Hematopoietic multipotent progenitor cell (in vitro differentiated cells): ENCODE measurements at regions not wholly inside any gene's neighbourhood (a gene's known extent, or its start where the extent isn't known, plus 50 kb on each side); places are given as distances from the start of the nearest gene placed in this dataset.
"Not testable (repeated sequence)": the region's sequence is repeated elsewhere in the genome, so short reads cannot be mapped to it uniquely, and the experiment has no call there.

Experiments
- DNase-seq, 3 donors: peaks; one replicate each; pipeline ENCODE4 v3.0.0-alpha.2; 2011 to 2015; ENCODE audit warnings: low read depth in 2 of 3, low spot score in 2 of 3

DNA sequence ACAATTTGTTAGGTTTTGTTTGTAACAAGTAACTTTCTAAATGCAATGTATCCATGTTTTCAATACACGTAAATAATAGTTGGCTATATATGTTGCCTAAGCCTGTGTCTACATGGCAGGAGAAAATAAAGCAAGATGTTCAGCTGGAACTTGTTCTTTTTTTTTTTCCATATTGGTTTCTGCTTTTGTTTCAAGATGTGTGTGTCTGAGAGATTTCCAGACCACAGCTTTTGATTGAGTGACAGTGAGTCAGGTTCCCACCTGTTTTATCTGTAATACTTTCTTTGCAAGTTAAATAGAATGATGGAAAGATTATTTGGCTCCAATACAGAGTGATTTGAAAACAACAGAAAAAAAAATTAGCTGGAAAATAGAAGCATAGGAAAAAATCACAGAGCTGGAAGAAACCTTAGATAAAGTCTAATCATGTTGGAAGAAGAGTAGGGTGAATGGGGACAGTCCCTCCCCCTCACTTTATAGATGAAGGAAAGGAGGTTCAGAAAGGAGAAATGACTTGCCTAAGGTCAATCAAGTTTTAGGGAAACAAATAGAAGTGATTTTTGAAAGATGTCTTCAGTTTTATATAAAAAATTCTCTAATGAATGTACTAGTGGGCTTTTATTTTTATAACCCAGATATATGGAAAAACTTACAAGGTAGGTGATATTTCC lies 150.9 kb upstream of the STMND1 start:
- no peak for DNase-seq

DNA sequence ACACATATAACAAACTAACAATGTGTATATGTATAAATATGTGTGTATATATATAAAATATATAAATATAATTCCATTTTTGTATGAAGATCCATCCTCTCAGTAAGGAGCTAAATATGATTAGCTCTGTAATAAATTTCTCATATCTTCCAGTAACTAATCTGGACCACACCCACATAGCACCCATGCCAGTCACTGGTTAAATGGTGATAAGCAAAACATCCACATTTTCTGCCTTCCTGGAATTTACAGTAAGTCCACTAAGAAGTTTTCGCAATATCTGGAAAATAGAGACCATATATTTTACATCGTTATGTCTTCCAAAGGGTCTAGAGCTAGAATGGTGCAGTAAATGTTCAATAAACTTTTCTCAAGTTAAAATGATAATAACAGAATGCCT lies 151.5 kb upstream of the STMND1 start:
- no peak for DNase-seq

- no peak for DNase-seq
Measured at GRCh38 chr6:16949716-16950115, 152.1 kb upstream of the STMND1 start.

DNA sequence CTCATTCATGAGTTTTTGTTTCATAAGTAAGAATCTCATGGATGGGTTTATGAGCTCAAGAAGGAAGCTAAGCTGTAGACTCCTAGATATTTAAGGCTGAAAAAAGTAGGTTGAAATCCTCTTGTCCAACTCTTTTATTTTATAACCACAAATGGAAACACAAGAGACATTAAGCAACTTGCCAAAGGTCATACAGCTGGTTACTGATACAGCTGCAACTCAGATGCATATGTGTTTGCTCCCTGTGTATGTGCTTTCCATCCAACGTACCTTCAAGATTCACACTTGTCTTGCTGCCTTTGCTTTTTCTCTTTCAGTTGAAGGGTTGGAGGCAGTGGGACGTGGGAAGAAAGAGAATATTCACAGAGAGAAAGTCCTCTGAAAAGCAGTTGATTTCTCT lies 153.5 kb upstream of the STMND1 start:
- no peak for DNase-seq

- DNase-seq, result peak in 1 of 3 donors; percentile 58
Measured at GRCh38 chr6:16947375-16948015, 154.4 kb upstream of the STMND1 start.

DNA sequence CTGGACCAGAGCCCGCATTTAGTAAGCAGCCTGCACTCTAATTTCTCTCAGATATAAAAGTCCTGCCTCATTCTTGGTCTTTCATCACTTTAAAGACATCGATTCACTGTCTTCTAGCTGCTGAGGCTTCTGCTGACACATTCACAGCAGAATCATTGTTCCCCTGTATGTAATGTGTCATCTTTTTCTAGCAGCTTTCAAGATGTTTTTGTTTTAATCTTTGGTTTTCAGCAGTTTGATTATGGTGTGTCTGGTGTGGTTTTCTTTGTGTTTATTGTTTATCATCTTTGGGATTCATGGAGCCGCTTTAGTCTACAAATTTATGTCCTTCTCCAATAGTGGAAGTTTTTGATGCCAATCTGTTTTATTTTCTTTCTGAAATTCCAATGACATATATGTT lies 157.3 kb upstream of the STMND1 start:
- no peak for DNase-seq

- no peak for DNase-seq
Measured at GRCh38 chr6:16939839-16940238, 162.0 kb upstream of the STMND1 start.

GRCh38 chr6:16939351-16939750 lies 162.5 kb upstream of the STMND1 start:
- DNase-seq, result no peak

GRCh38 chr6:16936893-16937292 lies 165.0 kb upstream of the STMND1 start:
- DNase-seq, result no peak

DNA sequence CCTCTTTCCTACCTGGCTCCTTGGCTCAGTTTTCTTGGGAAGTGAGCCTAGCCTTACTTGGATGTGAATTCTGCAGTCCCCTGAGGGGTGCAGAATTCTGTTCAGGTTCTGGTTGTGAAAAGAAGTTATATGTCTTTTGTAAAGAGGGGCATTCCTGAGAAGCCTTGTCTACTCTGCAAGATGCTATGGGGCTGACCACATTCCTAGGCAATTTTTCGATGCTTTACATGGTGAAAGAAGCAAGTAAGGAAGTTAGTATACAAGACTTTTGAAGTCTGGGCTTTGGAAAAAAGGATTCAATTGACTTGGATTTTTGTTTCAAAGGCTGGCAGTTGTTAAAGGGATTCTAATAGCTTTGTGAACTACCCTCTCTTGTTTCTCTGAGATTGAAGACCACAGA lies 167.9 kb upstream of the STMND1 start:
- no peak for DNase-seq

DNA sequence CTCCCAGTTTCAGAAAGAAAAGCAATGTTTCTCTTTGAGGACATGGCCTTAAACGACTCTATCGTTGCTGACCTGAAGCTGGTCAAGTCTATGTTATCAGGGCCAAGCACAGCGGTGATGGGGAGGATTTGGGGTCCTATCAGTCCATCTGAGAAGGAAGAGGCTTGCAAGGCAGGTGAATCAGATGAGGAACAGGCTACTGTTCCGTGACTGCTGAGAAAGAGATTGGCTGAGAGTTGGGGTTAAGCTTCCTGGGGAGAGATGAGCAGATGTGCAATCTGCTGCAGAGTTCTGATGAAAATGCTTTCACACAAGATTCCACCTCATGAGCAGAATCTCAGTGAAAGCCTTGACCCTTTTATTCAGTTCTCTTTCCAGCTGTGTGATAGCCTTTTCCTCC lies 168.3 kb upstream of the STMND1 start:
- DNase-seq, result no peak

- no peak for DNase-seq
Measured at GRCh38 chr6:16932920-16933319, 168.9 kb upstream of the STMND1 start.

DNA sequence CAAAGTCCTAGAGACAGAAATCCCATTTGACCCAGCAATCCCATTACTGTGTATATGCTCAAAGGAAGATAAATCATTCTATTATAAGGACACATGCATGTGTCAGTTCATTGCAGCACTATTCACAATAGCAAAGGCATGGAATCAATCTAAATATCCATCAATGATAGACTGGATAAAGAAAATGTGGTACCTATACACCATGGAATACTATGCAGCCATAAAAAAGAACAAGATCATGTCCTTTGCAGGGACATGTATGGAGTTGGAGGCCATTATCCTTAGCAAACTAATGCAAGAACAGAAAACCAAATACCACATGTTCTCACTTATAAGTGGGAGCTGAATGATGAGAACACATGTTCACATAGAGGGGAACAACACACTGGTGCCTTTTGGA lies 169.8 kb upstream of the ATXN1 start:
- not testable (repeated sequence) for DNase-seq

DNA sequence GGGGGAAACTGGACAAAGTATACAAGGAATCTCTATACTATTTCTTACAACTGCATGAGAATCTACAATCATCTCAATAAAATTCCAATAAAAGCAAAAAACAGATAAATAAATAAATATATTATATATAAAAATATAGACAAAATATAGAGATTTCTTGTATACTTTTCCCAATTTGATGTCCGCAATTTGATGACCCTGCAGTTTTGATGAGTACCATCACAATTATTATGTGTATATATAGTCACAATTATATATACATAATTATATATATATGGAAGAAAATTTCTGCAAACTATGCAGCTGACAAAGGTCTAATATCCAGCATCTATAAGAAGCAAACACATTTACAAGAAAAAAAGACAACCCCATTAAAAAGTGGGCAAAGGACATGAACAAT lies 169.2 kb upstream of the ATXN1 start:
- DNase-seq, result no peak

- DNase-seq, result no peak
Measured at GRCh38 chr6:16929809-16930208, 168.5 kb upstream of the ATXN1 start.

GRCh38 chr6:16928387-16928786 lies 167.1 kb upstream of the ATXN1 start:
- DNase-seq, result no peak

- no peak for DNase-seq
Measured at GRCh38 chr6:16927205-16927604, 165.9 kb upstream of the ATXN1 start.

DNA sequence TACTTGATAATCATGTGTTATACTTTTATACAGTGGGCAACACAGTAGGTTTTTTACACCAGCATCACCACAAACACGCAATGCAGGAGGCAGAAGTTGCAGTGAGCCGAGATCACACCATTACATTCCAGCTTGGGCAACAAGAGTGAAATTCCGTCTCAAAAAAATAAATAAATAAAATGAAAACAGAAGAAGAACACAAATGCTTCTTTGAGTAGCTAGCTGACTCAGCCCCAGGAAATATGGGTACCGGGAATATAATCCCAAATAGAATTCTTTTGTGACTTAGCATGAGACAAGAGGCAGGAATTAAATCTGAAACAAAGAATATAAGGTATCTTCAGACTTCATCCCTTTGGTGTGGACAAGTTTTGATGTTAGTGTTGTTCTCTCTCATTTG lies 164.2 kb upstream of the ATXN1 start:
- no peak for DNase-seq

- no peak for DNase-seq
Measured at GRCh38 chr6:16922282-16922681, 161.0 kb upstream of the ATXN1 start.

DNA sequence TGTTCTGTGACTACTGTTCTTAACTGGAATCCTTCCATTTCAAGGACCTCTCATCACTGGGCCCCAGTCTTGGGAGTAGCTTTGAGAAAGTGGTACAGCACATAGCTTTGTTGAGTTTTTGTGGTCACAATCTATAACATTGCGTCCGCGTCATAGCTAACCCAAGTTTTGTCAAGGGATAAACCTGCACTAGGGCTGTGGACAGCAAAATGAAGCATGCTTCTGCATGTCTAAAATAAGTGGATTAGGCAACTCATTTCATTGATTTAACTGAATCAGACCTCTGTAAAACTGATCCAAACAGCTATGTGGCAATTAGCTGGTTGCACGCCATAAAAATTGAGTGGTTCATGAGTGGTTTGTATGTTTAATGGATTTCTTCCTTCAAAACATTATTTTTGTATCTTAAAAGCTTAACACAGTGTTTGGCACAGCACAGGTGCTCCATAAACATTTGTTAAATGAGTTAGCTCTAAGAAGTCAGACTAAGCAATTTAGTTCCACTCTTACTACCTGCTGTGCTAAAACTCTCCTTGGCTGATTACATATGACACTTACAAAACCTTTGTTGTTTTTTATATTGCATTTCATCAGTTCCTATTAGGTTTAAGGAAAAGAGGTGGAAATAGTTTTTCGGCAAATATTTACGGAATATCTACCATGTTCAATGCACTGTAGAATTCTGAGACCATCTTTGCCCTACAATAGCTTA lies 160.3 kb upstream of the ATXN1 start:
- DNase-seq, result no peak

DNA sequence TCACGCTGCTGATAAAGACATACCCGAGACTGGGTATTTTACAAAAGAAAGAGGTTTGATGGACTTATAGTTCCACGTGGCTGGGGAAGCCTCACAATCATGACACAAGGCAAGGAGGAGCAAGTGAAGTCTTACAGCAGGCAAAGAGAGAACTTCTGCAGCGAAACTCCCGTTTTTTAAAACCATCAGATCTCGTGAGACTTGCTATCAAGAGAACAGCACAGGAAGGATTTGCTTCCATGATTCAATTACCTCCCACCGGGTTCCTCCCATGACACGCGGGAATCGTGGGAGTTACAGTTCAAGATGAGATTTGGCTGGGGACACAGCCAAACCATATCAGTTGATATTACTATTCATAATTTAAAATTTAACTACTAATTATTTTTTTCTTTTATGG lies 157.3 kb upstream of the ATXN1 start:
- no peak for DNase-seq

- DNase-seq, result no peak
Measured at GRCh38 chr6:16914184-16914583, 152.9 kb upstream of the ATXN1 start.
